ENCODE measurements at regions not wholly inside any gene's neighbourhood (a gene's known extent, or its start where the extent isn't known, plus 50 kb on each side); places are given as distances from the start of the nearest gene placed in this dataset.

DNA sequence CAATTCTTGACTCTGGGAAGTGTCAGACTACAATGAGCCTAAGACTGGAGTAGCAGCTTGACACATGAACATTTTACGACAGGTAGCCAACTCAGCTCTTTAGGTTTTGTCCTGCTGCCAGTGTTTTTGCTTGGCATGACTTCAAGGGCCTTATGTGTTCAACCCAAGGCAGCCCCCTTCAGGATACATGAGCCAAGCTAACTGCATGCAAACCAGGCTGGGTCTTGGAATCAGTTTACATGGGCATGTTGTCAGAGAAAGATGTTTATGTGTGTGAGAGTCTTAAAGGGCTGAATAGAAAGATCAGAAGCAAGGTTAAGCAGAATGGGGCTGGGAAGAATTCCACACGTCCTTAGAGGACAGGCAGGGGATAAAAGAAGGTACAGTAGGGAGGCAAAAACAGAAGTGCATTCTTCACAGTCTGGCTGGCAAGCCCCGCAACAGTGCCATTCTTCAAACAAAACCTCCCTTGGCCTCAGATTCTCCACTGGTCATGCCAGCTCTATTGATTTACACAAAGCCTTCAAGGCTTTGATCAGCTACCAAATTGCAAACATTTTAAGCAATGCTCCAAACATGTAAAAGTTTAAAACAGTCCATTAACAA lies 97.3 kb downstream of the NKX6-1 start:
- TF ChIP-seq, protein P1, sequence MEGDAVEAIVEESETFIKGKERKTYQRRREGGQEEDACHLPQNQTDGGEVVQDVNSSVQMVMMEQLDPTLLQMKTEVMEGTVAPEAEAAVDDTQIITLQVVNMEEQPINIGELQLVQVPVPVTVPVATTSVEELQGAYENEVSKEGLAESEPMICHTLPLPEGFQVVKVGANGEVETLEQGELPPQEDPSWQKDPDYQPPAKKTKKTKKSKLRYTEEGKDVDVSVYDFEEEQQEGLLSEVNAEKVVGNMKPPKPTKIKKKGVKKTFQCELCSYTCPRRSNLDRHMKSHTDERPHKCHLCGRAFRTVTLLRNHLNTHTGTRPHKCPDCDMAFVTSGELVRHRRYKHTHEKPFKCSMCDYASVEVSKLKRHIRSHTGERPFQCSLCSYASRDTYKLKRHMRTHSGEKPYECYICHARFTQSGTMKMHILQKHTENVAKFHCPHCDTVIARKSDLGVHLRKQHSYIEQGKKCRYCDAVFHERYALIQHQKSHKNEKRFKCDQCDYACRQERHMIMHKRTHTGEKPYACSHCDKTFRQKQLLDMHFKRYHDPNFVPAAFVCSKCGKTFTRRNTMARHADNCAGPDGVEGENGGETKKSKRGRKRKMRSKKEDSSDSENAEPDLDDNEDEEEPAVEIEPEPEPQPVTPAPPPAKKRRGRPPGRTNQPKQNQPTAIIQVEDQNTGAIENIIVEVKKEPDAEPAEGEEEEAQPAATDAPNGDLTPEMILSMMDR (IDR thresholded peaks at IDR 0.05; ENCODE audit: low read depth, low read length) = no peak
- TF ChIP-seq POLR2A (IDR thresholded peaks at IDR 0.05; ENCODE audit: extremely low read depth, insufficient read length) (no peak), MYC (IDR thresholded peaks at IDR 0.05; ENCODE audit: low read depth, low read length) (no peak)
- TF ChIP-seq, protein P2, sequence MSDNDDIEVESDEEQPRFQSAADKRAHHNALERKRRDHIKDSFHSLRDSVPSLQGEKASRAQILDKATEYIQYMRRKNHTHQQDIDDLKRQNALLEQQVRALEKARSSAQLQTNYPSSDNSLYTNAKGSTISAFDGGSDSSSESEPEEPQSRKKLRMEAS (IDR thresholded peaks at IDR 0.05; ENCODE audit: low read depth, low read length) = no peak
